H9 (cell line): ENCODE measurements at regions not wholly inside any gene's neighbourhood (a gene's known extent, or its start where the extent isn't known, plus 50 kb on each side); places are given as distances from the start of the nearest gene placed in this dataset.

Experiments used
- DNase-seq: peaks from one replicate; pipeline ENCODE4 v3.0.0-alpha.2; 2017
- H2AFZ ChIP-seq: one replicate; pipeline ENCODE4 v1.6.1; 2013; ENCODE audit warnings: mild to moderate bottlenecking, low read length, control low read depth, moderate library complexity
- H2AK5ac ChIP-seq: 2 replicates; pipeline ENCODE4 v1.6.1; 2013; ENCODE audit warnings: low read length, control low read depth, mixed read lengths; ENCODE audit not compliant: insufficient read length
- H2BK120ac ChIP-seq: one replicate; pipeline ENCODE4 v1.6.1; 2013; ENCODE audit warnings: low read depth, mild to moderate bottlenecking, low read length, control low read depth, inconsistent platforms; ENCODE audit not compliant: poor library complexity, severe bottlenecking
- H2BK12ac ChIP-seq: 2 replicates; pipeline ENCODE4 v1.6.1; 2013; ENCODE audit warnings: low read length, control low read depth, mixed read lengths, low read depth; ENCODE audit not compliant: insufficient read length
- H2BK15ac ChIP-seq: 2 replicates; pipeline ENCODE4 v1.6.1; 2013; ENCODE audit warnings: low read depth, low read length, control low read depth
- H2BK20ac ChIP-seq: one replicate; pipeline ENCODE4 v1.6.1; 2013; ENCODE audit warnings: low read depth, mild to moderate bottlenecking, low read length, control low read depth, inconsistent platforms; ENCODE audit not compliant: poor library complexity, severe bottlenecking
- H2BK5ac ChIP-seq: 2 replicates; pipeline ENCODE4 v1.6.1; 2013; ENCODE audit warnings: low read length, control low read depth, mixed read lengths; ENCODE audit not compliant: insufficient read length
- H3K14ac ChIP-seq: 2 replicates; pipeline ENCODE4 v1.6.1; 2013; ENCODE audit warnings: low read length, control low read depth; ENCODE audit not compliant: insufficient read depth
- H3K18ac ChIP-seq: 2 replicates; pipeline ENCODE4 v1.6.1; 2013; ENCODE audit warnings: low read depth, mild to moderate bottlenecking, mixed read lengths, low read length, control low read depth; ENCODE audit not compliant: insufficient read length
- H3K23ac ChIP-seq: 2 replicates; pipeline ENCODE4 v1.6.1; 2013; ENCODE audit warnings: low read length, control low read depth, mixed read lengths, low read depth; ENCODE audit not compliant: insufficient read length
- H3K23me2 ChIP-seq: 2 replicates; pipeline ENCODE4 v1.6.1; 2013; ENCODE audit warnings: low read depth, mild to moderate bottlenecking, mixed read lengths, low read length, control low read depth; ENCODE audit not compliant: insufficient read length, poor library complexity, severe bottlenecking
- H3K27ac ChIP-seq: 2 replicates; pipeline ENCODE4 v1.5.1; 2013; ENCODE audit warnings: low read length, control low read depth, mixed read lengths, low read depth; ENCODE audit not compliant: insufficient read length
- H3K27me3 ChIP-seq: 2 replicates; pipeline ENCODE4 v1.6.1; 2013; ENCODE audit warnings: low read length, control low read depth, inconsistent platforms; ENCODE audit not compliant: insufficient read depth
- H3K4ac ChIP-seq: 2 replicates; pipeline ENCODE4 v1.6.1; 2013; ENCODE audit warnings: low read depth, mild to moderate bottlenecking, control low read depth, inconsistent platforms, low read length, moderate library complexity
- H3K4me1 ChIP-seq: 2 replicates; pipeline ENCODE4 v1.6.1; 2013; ENCODE audit warnings: low read length, control low read depth, inconsistent platforms; ENCODE audit not compliant: insufficient read depth
- H3K4me2 ChIP-seq: 2 replicates; pipeline ENCODE4 v1.6.1; 2013; ENCODE audit warnings: low read length, control low read depth, mixed read lengths; ENCODE audit not compliant: insufficient read length, insufficient read depth
- H3K56ac ChIP-seq: 2 replicates; pipeline ENCODE4 v1.6.1; 2013; ENCODE audit warnings: low read depth, mild to moderate bottlenecking, mixed read lengths, low read length, control low read depth; ENCODE audit not compliant: insufficient read length
- H3K79me1 ChIP-seq: 2 replicates; pipeline ENCODE4 v1.6.1; 2013; ENCODE audit warnings: low read depth, mild to moderate bottlenecking, moderate library complexity, low read length, control low read depth, inconsistent platforms; ENCODE audit not compliant: insufficient read depth, poor library complexity, severe bottlenecking
- H3K79me2 ChIP-seq: 2 replicates; pipeline ENCODE4 v1.6.1; 2013; ENCODE audit warnings: low read length, control low read depth, inconsistent platforms; ENCODE audit not compliant: insufficient read depth
- H3K9ac ChIP-seq: 2 replicates; pipeline ENCODE4 v1.6.1; 2013; ENCODE audit warnings: low read length, control low read depth, mixed read lengths; ENCODE audit not compliant: insufficient read length; ENCODE audit errors: extremely low read depth
- H3K9me3 ChIP-seq: one replicate; pipeline ENCODE4 v1.6.1; 2013; ENCODE audit warnings: low read depth, low read length, inconsistent platforms; ENCODE audit not compliant: control insufficient read depth
- H3T11ph ChIP-seq: one replicate; pipeline ENCODE4 v1.6.1; 2013; ENCODE audit warnings: mild to moderate bottlenecking, low read length, control low read depth, inconsistent platforms
- H4K20me1 ChIP-seq: one replicate; pipeline ENCODE4 v1.6.1; 2013; ENCODE audit not compliant: control insufficient read depth, insufficient read length, insufficient read depth
- H4K5ac ChIP-seq: 2 replicates; pipeline ENCODE4 v1.6.1; 2013; ENCODE audit warnings: low read depth, mild to moderate bottlenecking, mixed read lengths, low read length, control low read depth; ENCODE audit not compliant: insufficient read length
- H4K8ac ChIP-seq: replicated peaks from 2 replicates; pipeline ENCODE4 v1.6.1; 2013; ENCODE audit warnings: low read length, control low read depth, mixed read lengths, low read depth; ENCODE audit not compliant: insufficient read length
- H4K91ac ChIP-seq: 2 replicates; pipeline ENCODE4 v1.6.1; 2013; ENCODE audit warnings: low read depth, mild to moderate bottlenecking, moderate library complexity, mixed read lengths, low read length, control low read depth; ENCODE audit not compliant: insufficient read length
- H3K27ac Mint-ChIP-seq, 3 experiments: 2 replicates in 2 of 3; 3 replicates in 1 of 3; pipeline ENCODE4 v1.8.0; 2020 to 2021; ENCODE audit warnings: mixed read lengths in 3 of 3, mild to moderate bottlenecking in 1 of 3, moderate library complexity in 1 of 3
- H3K27me3 Mint-ChIP-seq: 2 replicates; pipeline ENCODE4 v1.8.0; 2021; ENCODE audit warnings: low read depth, mild to moderate bottlenecking, moderate library complexity, mixed read lengths
- H3K36me3 Mint-ChIP-seq, 3 experiments: 2 replicates in 2 of 3; 3 replicates in 1 of 3; pipeline ENCODE4 v1.8.0; 2020 to 2021; ENCODE audit warnings: low read depth in 3 of 3, mixed read lengths in 3 of 3; ENCODE audit not compliant: insufficient read depth in 1 of 3
- H3K4me1 Mint-ChIP-seq, 2 experiments: 2 replicates each; pipeline ENCODE4 v1.8.0; 2020; ENCODE audit warnings: mixed read lengths in 2 of 2
- H3K4me3 Mint-ChIP-seq, 2 experiments: 2 replicates in 1 of 2; 3 replicates in 1 of 2; pipeline ENCODE4 v1.8.0; 2020 to 2021; ENCODE audit warnings: mild to moderate bottlenecking in 2 of 2, mixed read lengths in 2 of 2, moderate library complexity in 1 of 2
- H3K9me3 Mint-ChIP-seq, 2 experiments: 2 replicates in 1 of 2; 3 replicates in 1 of 2; pipeline ENCODE4 v1.8.0; 2020; ENCODE audit warnings: mild to moderate bottlenecking in 2 of 2, mixed read lengths in 2 of 2, moderate library complexity in 1 of 2
- CTCF ChIP-seq: fragments of 200-600 bp; sonication (generic); conservative IDR thresholded peaks from 3 replicates; pipeline ENCODE4 v1.8.0; 2021; ENCODE audit warnings: antibody characterized with exemption, mild to moderate bottlenecking
- WGBS: extraction: QIAGEN DNeasy Blood & Tissue Kit; methylation state at CpG from one replicate; pipeline ENCODE4 v1.1.7; 2013; ENCODE audit warnings: missing lambda C conversion rate, low lambda C conversion rate, mixed read lengths; ENCODE audit not compliant: insufficient read length; ENCODE audit errors: extremely low coverage; 5-methylcytosine and 5-hydroxymethylcytosine counted together

DNA sequence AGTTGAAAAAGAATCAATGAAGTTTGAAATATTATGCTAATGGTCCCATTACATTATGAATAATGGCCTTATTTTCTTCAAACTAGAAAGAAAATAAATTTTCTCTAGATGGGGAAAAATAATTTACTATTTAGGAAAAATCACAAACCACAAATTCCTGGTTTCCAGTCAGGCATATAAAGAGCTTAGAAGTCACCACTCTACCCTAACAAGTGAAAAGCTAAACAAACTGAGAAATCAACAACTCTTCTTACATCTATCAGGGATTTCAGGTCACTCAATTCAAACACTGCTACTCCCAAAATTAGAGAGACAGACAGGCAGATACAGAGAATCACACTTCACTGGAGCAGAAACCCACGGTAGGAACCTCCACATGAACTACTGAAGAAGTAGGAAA lies 82.1 kb upstream of the LRRC7 start:
- Histone ChIP-seq H3K23ac (no peak overlapping the region), H3K9me3 (no peaks in the 10 kb centered on the region), H3K4ac (no peak overlapping the region), H4K91ac (no peak overlapping the region), H3K79me2 (no peaks in the 10 kb centered on the region), H2BK12ac (no peak overlapping the region), H3K27me3 (no peaks in the 10 kb centered on the region), H2BK120ac (no peak overlapping the region), H2BK5ac (no peak overlapping the region), H3K23me2 (no peaks in the 10 kb centered on the region), H2AK5ac (no peak overlapping the region), H2BK20ac (no peak overlapping the region), H2BK15ac (no peak overlapping the region), H4K8ac (no peak overlapping the region), H4K20me1 (no peaks in the 10 kb centered on the region), H3K4me2 (no peak overlapping the region), H3K18ac (no peak overlapping the region), H3K56ac (no peak overlapping the region), H2AFZ (no peak overlapping the region), H3K9ac (no peak overlapping the region), H3K4me1 (no peaks in the 10 kb centered on the region), H3K27ac (no peak overlapping the region), H3K79me1 (no peaks in the 10 kb centered on the region), H3K14ac (no peak overlapping the region), H3T11ph (no peak overlapping the region), H4K5ac (no peak overlapping the region)
- no peak overlapping the region for H3K4me3 Mint-ChIP-seq
- no peak for TF ChIP-seq CTCF
- WGBS, result no CpG with 5 or more reads among the region's 1 CpG
- no peak for DNase-seq
- peaks cover 0 to 10% of the 10 kb centered on the region in 2 experiments; a peak in 2 of 4 replicates for H3K4me1 Mint-ChIP-seq
- H3K36me3 Mint-ChIP-seq, result no peaks in the 10 kb centered on the region; a peak in 1 of 7 replicates
- peaks cover 3 to 6% of the 10 kb centered on the region in 2 experiments; a peak in 3 of 5 replicates for H3K9me3 Mint-ChIP-seq
- no peaks in the 10 kb centered on the region for H3K27me3 Mint-ChIP-seq
- no peak overlapping the region for H3K27ac Mint-ChIP-seq
